T-helper 22 cell (primary cell): ENCODE measurements at regions not wholly inside any gene's neighbourhood (a gene's known extent, or its start where the extent isn't known, plus 50 kb on each side); places are given as distances from the start of the nearest gene placed in this dataset.
"Not testable (repeated sequence)": the region's sequence is repeated elsewhere in the genome, so short reads cannot be mapped to it uniquely, and the experiment has no call there.

Experiments
- DNase-seq: peaks from one replicate; pipeline ENCODE4 v3.0.0-alpha.2; 2020; ENCODE audit warnings: low read depth

DNA sequence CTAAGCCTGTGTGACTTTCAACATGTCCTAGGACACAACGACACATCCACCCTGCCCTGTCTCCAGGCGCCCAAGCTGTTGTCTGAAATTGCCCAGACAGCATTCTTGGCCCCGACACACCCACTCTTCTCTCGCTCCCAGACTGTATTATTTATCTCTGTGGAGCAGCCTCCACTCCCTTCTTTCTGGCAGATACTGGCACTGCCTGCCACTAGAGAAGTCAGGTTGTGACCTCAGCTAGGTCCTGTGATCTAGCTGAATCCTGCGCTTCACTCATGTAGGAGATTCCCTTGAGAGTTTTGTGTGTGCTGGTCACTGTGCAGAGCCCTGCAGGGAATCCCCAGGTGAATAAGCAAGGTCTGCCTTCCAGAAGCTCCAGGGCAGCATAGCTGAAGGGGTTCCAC is 77.1 kb upstream of the TNP1 start:
- DNase-seq, result no peak

DNA sequence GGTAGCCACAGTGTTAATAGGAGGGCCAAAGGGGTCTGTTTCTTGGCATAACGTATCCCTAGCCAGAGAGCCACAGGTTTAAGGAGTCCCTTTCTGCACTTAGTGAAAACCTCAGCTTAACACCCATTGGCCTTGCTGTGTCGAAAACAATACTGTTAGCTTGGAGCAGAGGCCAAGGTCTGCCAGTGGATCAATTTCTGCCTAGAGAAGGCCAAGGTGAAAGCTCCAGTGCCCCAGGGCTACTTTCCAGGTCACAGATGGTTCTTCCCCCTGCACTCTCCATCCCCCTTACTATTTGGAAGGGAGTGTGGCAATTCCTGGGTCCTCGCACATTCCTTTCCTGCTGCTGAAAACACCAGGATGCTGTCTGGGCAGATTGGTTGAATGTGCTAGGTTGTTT is 74.8 kb upstream of the TNP1 start:
- DNase-seq, result no peak

DNA sequence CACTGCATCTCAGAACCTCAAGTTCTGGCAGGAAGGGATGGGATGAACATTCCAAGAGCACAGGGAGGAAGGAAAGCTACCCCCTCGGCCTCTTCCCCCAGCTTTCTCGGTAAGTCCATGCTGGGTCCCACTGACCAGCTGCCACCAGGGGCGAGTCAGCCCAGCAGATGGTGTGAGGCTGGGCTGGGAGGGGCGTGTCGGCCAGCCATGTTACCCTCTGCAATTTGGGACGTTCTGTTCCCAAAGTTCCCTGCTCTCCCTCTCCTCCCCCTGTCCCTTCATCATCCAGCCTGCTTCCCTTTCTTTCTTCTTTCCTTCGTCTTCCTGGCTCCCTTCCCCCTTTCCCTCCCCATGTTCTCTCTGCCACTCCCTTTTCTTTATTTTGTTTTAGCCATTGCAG is 74.3 kb upstream of the TNP1 start:
- no peak for DNase-seq

DNA sequence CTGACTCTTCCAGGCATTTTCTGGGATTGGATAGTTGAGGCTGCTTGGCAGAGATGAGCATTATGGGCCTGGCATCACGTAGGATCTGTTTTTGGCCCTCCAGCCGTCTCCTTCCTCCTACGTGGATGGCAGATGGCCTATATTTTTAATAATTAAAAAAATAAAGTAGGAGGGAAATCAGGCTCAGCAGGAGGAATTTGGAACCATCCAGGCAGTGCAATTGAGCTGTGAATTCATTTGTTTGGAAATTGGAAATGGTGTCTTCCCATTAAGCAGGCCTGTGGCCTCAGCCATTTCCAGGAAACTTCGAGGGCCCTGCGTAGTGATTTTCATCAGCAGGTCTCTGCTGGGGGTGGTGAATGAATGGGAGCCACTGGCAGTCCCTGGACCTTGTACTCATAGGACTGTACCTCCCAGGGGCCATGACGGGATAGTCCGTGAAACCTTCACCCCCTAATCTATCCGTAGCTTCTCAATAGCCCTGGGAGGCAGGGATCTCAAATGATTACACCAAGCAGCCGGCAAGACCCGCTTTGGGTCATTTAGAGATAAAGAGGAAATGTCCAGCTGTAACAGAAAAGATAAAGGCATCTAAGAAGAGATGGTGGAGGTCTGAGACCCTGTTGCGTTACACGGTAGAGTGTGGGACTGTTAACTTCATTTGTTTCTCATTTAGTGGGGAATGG is 73.1 kb upstream of the TNP1 start:
- no peak for DNase-seq

DNA sequence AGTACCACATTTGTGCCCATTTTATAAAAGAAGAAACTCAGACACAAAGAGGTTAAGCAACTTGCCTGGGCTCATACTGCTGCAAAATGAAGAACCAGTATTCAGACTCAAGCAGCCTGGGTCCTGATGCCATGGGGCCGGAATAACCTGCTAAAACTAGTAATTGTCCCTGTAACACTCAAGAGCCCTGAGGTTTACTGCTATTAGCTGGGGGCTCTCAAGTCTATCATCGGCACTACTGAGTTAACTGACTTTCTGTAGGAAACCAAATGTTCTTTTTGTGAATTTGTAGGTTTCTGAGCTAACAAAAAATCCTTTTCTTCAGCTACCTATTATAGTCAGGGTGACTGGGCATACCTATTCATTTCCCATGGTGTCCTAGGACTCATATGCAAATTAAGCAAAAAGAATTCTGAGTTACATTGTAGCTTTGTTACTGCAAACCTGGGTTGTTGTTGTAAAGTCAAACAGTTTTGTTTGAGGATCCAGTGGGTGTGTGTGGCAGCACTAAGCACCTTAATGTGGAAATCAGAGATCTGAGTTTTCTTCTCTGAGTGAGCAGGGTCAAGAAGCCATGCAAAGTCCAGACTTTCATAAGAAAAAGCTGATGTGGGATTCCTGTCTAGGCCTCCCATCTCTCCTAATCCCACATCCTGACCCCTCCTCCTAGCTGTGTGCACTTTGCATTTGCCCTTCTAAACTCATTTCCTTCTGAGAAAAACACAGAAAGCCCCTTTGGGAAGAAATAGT is 72.4 kb upstream of the TNP1 start:
- DNase-seq, result no peak

DNA sequence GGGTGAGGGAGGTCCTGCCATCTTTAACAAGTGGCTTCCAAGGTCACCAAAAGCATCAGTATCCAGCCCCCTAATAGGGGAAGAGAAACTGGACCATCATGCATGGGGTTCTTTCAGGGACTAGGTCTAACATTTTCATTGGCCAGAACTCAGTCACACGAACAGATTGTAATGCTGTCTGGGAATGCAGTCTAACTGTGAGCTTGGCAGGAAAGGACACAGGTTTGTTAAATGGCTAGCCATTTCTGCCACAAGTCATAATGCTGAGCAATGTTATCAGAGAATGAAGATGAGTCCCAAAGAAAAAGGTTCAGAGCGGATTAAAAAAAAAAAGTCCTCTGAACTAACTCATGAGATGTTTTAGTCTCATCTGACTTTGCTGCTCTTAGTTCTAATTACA is 70.9 kb upstream of the TNP1 start:
- DNase-seq, result no peak

DNA sequence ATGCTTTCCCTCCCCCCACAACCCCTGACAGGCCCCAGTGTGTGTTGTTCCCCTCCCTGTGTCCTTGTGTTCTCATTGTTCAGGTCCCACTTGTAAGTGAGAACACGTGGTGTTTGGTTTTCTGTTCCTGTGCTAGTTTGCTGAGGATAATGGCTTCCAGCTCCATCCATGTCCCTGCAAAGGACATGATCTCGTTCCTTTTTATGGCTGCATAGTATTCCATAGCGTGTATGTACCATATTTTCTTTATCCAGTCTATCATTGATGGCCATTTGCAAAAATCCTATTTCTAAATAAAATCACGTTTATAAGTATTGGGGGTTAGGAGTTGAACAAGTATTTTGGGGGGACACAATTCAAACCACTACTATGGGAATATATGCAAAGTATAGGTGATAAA is 69.5 kb upstream of the TNP1 start:
- not testable (repeated sequence) for DNase-seq

DNA sequence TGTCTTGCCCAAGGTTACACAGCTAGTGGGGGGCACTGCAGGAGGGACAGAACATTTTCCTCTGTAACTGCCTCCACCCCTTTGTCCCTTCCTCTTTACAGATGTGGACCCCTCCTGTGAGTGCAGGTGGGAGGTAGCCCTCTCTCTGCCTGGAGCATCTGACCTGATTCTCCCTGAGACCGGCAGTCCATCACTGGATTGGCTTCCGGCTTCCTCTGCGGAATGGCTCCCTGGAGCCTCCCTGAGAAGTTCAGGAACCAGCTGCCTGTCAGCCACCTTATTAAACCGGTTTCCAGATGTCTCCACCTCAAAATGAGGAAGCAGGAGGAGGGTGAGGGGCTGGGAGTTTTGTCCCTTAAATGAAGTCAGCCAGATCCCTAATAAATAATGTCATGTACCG is 67.3 kb upstream of the TNP1 start:
- no peak for DNase-seq

DNA sequence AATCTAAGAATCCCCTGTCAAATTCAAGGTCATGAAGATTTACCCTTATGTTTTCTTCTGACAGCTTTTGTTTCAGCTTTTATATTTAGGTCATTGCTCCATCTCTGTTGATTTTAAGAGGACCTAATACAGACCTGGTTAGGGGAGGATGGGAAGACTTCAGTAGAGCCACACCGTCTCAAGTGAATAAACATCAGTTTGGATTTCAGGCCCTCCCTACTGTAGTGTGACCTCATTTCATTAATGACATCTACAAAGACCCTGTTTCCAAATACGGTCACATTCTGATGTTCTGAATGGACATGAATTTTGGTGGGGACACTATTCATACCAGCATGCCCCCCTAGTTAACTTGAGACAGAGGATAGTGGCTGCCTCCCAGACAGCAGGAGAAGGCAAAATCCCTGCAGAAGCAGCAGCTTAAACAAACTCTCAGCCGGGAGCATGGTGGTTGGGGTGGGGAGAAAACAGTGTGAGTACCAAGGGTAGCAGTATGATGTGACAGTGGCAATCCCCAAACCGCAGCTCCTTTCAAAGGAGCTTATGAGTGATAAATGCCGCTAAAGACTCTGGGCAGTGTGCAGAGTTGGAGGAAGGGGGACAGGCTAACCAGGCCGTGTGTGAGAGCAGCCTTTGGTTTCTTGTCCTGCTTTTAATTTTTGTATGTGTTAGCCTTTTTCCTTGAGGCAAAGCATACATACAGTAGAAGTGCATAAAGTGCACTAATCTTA is 65.9 kb upstream of the TNP1 start:
- DNase-seq, result no peak

DNA sequence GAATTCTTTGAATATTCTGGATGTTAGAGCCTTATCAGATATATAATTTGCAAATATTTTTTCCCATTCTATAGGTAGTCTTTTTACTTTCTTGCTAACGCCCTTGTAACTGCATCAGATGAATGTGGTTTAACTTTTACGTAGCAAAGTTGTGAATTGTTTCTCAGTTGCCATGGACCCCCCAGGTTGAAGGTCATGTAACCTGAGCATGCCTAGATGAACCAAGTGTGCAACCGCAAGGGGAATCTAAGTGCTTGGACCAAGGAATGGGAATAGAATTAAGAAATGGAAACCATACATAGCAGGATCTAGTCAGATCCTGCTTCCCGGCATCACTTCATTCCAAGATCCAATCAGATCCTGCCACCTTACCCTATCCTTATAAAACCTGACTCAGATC is 65.1 kb upstream of the TNP1 start:
- DNase-seq, result no peak

DNA sequence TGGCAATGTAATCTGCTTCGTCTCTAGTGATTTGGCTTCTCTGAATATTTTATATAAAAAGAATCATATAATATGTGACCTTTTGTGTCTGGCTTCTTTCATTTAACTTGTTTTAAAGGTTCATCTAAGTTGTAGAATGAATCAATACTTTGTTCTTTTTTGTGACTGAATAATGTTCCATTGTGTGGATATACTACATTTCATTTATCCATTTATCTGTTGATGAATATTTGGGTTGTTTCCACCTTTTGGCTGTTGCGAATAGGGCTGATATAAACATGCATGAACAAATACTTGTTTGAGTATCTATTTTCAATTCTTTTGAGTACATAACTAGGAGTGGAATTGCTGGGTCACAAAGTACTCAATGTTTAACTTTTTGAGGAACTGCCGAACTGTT is 63.8 kb upstream of the TNP1 start:
- DNase-seq, result no peak

DNA sequence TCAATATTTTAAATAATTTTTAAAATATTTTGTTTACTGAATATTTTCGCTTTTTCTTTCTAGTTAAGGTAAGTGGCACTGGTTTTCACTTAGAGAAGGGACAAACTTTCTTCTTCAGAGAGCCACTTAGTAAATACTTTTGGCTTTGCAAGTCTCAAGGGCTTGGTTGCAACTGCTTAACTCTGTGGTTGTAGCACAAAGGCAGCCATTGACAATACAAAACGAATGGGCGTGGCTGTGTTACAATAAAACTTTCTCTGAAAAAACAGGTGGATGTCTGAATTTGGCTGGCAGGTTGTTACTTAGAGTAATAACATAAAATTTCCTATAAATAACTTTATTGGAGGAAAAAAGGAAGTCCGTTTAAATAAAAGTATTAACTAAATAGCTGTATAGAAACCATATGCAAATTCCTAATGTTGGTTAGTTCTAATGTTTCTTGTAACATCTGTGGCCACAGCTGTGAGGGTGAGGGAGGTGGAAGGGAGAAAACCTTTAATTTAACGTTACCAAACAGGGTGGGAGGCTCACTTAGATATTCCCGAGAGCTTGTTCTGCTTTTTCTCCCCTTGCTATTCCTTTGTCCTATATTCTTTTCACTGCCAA is 62.4 kb upstream of the TNP1 start:
- DNase-seq, result no peak

DNA sequence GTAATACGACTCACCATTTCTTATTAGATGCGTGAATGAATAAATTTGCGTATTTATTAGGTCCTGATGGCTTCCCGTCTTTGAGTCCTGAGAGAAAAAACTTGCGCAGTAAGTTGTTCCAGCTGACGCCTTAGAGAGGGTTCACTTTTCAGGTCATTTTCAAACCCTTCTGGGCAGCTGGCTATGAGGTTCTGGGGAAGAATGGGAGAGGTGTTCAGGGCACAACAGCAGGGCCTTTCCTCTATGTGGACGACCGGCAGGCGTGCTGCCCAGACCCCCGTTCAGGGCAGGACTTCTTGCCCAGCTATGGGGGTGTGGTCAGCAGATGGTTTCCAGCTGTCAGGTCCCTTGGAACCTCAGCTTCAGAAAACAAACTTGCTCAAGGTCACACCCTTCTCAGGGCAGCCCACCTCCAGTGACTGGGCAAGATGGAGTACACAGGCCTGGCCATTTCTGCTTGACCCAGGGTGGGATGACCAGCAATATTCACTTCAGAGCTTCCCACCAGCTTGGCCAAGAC is 61.1 kb upstream of the TNP1 start:
- no peak for DNase-seq

DNA sequence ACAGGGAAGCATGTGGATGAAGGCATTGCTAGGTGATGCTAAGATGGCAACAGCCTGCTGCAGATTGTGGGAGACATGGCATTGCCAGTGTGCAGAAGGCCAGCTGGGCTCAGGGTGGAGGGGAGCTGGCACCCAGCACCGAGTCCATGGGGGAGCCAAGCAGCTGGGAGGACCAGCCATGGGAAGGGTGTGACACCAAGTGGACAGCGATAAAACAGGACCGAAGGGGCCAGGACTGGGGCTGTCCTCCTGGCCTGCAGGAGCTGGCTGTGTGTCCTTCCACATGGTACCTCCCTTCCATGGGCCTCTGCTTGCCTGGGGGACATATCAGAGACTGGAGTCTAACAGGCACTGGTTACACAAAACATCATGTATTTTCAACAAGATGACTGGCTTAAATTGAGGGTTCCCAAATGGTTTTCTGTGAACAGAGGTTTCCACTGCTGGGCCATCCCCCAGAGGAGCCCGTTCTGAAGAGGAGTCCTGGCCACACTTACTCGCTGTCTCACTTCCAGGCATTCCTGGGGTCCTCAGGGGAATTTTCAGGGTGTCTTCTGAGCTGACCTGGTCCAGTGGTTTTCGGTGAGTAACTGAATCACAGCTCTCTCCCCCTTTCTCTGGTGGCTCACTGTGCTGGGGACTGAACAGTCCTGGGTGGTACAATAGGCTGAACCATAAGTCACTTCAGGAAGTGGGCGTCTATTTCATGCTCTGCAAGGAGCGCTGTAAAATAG is 60.4 kb upstream of the TNP1 start:
- no peak for DNase-seq

DNA sequence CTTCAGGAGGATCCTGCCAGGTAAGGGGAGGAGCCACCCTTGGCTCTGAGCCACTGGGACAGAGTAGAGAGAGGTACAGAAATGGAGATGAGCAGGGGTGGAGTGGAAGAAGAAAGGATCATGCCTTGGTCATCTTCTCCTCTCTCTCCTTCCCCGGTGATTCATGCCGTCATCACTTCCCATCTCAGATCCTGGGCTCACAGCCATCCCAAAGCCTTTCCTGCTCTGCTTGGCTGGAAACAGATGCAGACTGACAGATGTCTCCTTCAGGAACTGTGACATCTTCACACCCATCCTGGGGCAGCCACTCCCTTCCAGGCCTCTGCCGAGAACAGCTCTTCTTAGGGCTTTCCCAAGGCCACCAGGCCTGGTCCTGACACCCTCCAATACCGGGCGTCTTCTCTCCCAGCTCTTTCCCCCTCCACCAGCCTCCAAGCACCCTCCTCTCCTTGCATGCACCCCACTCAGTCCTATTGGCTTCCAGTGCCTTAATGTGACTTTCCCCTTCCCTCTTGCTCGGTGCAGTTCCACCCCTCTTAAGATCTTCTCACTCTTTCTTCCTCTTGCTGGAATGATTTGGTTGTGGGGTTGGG is 58.3 kb upstream of the TNP1 start:
- DNase-seq, result no peak

DNA sequence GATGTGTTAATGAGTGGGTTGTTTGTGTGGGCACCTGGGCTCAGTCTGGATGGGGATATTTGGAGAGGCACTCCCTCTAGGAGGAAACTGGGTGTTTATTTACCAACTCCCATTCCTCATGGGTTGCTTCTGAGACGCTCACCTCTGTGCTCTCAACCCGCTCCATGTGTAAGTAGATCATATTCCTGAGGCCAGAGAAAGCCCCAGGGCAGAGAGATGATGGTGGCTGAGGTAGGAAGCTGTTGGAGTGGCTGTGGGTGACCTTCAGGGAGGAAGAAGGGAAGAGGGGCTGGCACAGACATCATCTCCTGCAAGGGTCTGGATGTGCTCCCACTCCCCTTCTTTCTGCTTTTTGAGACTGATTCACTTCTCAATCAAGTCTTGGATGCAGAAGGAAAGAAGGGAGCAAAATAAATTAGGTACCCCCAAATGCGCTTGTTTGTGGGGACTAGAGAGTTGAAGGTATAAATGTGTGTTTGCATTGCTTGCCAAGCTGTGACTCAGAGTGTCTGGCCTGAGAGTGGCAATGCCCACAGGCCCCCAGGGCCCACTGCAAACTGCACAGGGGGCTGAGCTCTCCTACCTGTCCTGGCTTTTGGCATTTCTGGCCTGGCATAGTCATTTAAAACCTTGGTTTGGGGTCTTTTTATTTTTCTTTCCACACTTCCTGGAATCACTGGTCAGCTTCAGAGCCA is 57.2 kb upstream of the TNP1 start:
- no peak for DNase-seq

DNA sequence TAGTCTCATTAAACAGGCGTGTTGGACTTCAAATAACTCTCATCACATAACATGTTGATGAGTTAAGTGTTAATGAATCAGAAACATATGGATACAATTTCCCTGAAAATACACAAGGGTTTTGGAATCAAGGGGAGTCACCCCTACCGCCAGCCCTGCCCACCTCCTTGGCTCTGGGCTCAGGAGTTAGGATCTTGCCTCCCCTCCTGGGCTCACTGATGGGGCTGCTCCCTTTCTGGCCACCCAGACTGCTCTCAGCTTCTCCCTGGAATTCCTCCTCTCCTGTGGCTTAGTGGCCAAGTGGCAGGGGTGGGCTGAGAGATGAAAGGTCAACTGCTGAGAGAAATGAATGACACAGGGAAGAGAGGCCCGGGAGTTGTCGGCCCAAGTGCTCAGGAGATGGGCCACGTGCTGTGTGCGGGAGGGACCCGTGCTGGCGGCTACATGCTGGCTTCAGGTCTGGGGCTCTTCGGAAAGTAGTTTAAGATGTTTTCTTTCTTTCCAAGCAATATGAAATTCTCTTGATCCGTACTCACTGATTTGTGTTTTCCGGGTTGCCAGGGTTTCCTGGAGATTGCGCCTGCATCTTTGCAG is 55.8 kb upstream of the TNP1 start:
- no peak for DNase-seq

DNA sequence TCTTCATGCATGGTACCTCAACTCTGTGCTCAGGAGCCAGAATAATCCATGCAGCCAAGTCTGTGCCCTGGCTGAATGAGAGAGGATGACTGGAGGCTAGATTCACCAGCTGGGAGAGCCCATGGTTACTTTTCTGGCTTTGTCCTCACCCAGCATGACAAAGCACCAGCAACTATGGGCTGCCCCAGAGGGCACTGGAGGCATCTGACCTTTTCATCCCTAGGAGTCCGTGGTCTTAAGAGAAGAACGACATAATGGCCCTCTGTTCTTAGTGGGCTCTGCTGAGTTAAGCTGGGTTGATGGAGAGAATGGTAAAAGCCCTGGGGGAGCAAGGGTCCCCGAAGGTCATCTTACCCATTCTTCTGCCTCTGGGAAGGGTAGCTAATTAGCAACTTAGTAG is 54.6 kb upstream of the TNP1 start:
- DNase-seq, result no peak

DNA sequence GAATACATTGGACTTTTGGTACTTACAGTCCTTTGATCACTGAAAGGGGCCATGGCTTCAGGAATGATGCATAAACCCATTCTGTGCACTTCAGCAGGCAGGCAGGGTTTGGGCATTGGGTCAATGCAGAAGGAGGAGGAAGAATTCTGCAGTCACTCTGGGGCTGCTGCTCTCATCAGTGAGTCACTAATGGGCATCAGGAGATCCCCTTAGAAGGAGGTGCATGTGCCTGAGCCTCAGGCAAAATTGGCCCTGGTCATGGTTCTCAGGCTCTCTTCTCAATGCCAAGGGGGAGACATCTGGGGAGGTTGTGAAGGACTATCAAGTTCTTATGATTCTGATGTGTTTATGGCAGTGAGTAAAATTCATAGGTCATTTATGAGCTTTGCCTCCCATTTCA is 52.0 kb upstream of the TNP1 start:
- no peak for DNase-seq

DNA sequence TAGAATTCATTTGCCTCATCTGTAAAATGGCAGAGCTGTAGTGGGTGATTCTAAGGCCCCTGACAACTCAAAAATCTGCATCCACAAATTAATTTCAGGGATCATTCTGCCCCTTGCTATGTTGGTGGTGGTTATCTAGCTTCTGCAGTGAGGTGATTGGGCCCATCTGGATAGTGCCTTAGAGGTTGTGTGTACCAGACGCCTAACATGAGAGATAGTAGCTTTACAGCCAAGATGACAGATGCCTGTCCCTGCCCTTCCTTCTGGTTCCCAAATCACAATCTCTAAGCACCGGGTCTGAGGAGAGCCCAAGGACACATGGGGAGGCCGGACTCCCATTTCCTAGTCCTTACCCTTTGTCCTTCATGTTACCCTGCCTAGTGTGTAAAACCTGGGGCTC is 51.1 kb upstream of the TNP1 start:
- DNase-seq, result no peak
